ENCODE measurements at regions not wholly inside any gene's neighbourhood (a gene's known extent, or its start where the extent isn't known, plus 50 kb on each side); places are given as distances from the start of the nearest gene placed in this dataset.

DNA sequence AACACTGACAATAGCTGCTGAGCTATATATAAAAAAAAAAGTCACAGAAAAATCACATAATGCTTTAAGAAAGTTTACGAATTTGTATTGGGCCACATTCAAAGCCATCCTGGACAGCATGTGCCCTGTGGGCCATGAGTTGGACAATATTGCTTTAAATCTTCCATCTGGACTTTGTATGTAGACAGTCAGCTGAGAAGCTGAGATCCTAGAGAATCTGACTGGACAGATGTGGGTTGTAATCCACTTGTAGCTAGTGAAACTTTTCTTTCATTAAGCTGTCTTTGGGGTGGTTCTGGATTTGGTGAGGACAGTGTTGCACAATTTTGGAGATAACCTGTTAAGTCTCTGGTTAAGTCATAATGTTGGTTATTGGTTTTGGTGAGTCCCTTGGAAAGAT is 824.5 kb downstream of the CCSER2 start:
- H3K27ac Mint-ChIP-seq = no peak overlapping the region
- DNase-seq (ENCODE audit: low spot score) (no peak), ATAC-seq (no peak)
- no peak overlapping the region for H3K4me3 Mint-ChIP-seq
- no peaks in the 10 kb centered on the region for H3K27me3 Mint-ChIP-seq (ENCODE audit: low read depth)
- H3K36me3 Mint-ChIP-seq = no peaks in the 10 kb centered on the region
- ChIA-PET CTCF (interaction anchor here (2.7 kb wide), 1 partner anchor 539 kb away, joined by 9 read pairs; no protein-coding TSS in a partner anchor), POLR2A (no interaction called here)
- TF ChIP-seq RELA (CRISPR knock-in tag; IDR thresholded peaks at IDR 0.05; ENCODE audit: borderline replicate concordance) (no peak), MXD4 (CRISPR knock-in tag; IDR thresholded peaks at IDR 0.05; ENCODE audit: borderline replicate concordance) (no peak), ETV6 (CRISPR knock-in tag; IDR thresholded peaks at IDR 0.05) (no peak)
- TF ChIP-seq, protein P1, sequence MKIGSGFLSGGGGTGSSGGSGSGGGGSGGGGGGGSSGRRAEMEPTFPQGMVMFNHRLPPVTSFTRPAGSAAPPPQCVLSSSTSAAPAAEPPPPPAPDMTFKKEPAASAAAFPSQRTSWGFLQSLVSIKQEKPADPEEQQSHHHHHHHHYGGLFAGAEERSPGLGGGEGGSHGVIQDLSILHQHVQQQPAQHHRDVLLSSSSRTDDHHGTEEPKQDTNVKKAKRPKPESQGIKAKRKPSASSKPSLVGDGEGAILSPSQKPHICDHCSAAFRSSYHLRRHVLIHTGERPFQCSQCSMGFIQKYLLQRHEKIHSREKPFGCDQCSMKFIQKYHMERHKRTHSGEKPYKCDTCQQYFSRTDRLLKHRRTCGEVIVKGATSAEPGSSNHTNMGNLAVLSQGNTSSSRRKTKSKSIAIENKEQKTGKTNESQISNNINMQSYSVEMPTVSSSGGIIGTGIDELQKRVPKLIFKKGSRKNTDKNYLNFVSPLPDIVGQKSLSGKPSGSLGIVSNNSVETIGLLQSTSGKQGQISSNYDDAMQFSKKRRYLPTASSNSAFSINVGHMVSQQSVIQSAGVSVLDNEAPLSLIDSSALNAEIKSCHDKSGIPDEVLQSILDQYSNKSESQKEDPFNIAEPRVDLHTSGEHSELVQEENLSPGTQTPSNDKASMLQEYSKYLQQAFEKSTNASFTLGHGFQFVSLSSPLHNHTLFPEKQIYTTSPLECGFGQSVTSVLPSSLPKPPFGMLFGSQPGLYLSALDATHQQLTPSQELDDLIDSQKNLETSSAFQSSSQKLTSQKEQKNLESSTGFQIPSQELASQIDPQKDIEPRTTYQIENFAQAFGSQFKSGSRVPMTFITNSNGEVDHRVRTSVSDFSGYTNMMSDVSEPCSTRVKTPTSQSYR (CRISPR knock-in tag; IDR thresholded peaks at IDR 0.05) = no peak
- no peaks in the 10 kb centered on the region; the same call in 1 of the 2 replicates for H3K9me3 Mint-ChIP-seq
- peaks cover 47% of the 10 kb centered on the region for H3K4me1 Mint-ChIP-seq

DNA sequence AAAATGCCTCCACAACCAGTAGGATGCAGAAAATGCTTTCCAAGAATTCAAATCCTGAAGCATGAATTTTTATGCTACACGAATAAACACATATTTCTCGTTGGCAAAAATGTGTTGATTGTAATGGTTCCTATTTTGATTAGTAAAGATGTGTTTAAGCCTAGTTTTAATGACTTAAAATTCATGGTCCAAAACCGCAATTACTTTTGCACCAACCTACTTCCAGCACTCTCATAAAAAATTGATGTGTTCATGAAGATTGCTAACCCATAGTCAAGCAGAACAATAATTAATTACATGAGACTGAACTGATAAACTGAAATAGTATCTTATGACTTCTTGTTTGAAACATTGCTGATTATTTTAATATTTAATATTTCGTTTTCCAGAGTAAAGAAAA is 828.8 kb downstream of the CCSER2 start:
- H3K36me3 Mint-ChIP-seq = no peaks in the 10 kb centered on the region
- no peaks in the 10 kb centered on the region; the same call in 1 of the 2 replicates for H3K9me3 Mint-ChIP-seq
- no peak for DNase-seq (ENCODE audit: low spot score)
- CTCF ChIA-PET = no interaction called here
- H3K27ac Mint-ChIP-seq = no peak overlapping the region
- TF ChIP-seq, protein P1 (CRISPR knock-in tag; IDR thresholded peaks at IDR 0.05) = no peak
- TF ChIP-seq, protein P2, sequence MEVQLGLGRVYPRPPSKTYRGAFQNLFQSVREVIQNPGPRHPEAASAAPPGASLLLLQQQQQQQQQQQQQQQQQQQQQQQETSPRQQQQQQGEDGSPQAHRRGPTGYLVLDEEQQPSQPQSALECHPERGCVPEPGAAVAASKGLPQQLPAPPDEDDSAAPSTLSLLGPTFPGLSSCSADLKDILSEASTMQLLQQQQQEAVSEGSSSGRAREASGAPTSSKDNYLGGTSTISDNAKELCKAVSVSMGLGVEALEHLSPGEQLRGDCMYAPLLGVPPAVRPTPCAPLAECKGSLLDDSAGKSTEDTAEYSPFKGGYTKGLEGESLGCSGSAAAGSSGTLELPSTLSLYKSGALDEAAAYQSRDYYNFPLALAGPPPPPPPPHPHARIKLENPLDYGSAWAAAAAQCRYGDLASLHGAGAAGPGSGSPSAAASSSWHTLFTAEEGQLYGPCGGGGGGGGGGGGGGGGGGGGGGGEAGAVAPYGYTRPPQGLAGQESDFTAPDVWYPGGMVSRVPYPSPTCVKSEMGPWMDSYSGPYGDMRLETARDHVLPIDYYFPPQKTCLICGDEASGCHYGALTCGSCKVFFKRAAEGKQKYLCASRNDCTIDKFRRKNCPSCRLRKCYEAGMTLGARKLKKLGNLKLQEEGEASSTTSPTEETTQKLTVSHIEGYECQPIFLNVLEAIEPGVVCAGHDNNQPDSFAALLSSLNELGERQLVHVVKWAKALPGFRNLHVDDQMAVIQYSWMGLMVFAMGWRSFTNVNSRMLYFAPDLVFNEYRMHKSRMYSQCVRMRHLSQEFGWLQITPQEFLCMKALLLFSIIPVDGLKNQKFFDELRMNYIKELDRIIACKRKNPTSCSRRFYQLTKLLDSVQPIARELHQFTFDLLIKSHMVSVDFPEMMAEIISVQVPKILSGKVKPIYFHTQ (CRISPR knock-in tag; IDR thresholded peaks at IDR 0.05) = no peak
- TF ChIP-seq ZNF423 (CRISPR knock-in tag; IDR thresholded peaks at IDR 0.05) = no peak
- TF ChIP-seq, protein P3, sequence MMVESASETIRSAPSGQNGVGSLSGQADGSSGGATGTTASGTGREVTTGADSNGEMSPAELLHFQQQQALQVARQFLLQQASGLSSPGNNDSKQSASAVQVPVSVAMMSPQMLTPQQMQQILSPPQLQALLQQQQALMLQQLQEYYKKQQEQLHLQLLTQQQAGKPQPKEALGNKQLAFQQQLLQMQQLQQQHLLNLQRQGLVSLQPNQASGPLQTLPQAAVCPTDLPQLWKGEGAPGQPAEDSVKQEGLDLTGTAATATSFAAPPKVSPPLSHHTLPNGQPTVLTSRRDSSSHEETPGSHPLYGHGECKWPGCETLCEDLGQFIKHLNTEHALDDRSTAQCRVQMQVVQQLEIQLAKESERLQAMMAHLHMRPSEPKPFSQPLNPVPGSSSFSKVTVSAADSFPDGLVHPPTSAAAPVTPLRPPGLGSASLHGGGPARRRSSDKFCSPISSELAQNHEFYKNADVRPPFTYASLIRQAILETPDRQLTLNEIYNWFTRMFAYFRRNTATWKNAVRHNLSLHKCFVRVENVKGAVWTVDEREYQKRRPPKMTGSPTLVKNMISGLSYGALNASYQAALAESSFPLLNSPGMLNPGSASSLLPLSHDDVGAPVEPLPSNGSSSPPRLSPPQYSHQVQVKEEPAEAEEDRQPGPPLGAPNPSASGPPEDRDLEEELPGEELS (CRISPR knock-in tag; IDR thresholded peaks at IDR 0.05) = no peak
- TF ChIP-seq, protein P4, sequence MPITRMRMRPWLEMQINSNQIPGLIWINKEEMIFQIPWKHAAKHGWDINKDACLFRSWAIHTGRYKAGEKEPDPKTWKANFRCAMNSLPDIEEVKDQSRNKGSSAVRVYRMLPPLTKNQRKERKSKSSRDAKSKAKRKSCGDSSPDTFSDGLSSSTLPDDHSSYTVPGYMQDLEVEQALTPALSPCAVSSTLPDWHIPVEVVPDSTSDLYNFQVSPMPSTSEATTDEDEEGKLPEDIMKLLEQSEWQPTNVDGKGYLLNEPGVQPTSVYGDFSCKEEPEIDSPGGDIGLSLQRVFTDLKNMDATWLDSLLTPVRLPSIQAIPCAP (CRISPR knock-in tag; IDR thresholded peaks at IDR 0.05) = no peak
- TF ChIP-seq PRRX2 (CRISPR knock-in tag; IDR thresholded peaks at IDR 0.05) = no peak
- TF ChIP-seq, protein P5, sequence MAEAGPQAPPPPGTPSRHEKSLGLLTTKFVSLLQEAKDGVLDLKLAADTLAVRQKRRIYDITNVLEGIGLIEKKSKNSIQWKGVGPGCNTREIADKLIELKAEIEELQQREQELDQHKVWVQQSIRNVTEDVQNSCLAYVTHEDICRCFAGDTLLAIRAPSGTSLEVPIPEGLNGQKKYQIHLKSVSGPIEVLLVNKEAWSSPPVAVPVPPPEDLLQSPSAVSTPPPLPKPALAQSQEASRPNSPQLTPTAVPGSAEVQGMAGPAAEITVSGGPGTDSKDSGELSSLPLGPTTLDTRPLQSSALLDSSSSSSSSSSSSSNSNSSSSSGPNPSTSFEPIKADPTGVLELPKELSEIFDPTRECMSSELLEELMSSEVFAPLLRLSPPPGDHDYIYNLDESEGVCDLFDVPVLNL (CRISPR knock-in tag; IDR thresholded peaks at IDR 0.05; ENCODE audit: borderline replicate concordance, low read depth) = no peak
- TF ChIP-seq JUN (CRISPR knock-in tag; IDR thresholded peaks at IDR 0.05) = no peak
- no peak for TF ChIP-seq IRF2 (CRISPR knock-in tag; IDR thresholded peaks at IDR 0.05; ENCODE audit: borderline replicate concordance, low read depth)
- TF ChIP-seq TCF7 (CRISPR knock-in tag; IDR thresholded peaks at IDR 0.05; ENCODE audit: low read depth) = no peak
- TF ChIP-seq, protein P6, sequence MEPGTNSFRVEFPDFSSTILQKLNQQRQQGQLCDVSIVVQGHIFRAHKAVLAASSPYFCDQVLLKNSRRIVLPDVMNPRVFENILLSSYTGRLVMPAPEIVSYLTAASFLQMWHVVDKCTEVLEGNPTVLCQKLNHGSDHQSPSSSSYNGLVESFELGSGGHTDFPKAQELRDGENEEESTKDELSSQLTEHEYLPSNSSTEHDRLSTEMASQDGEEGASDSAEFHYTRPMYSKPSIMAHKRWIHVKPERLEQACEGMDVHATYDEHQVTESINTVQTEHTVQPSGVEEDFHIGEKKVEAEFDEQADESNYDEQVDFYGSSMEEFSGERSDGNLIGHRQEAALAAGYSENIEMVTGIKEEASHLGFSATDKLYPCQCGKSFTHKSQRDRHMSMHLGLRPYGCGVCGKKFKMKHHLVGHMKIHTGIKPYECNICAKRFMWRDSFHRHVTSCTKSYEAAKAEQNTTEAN (CRISPR knock-in tag; IDR thresholded peaks at IDR 0.05) = no peak
- no peak for TF ChIP-seq ZNF317 (CRISPR knock-in tag; IDR thresholded peaks at IDR 0.05; ENCODE audit: borderline replicate concordance, low read depth)
- TF ChIP-seq CREM (CRISPR knock-in tag; IDR thresholded peaks at IDR 0.05) = no peak
- TF ChIP-seq TEAD1 (CRISPR knock-in tag; IDR thresholded peaks at IDR 0.05) = no peak
- POLR2A ChIA-PET = no interaction called here
- no peak for ATAC-seq
- peaks cover 8% of the 10 kb centered on the region for H3K4me1 Mint-ChIP-seq
- no peaks in the 10 kb centered on the region for H3K27me3 Mint-ChIP-seq (ENCODE audit: low read depth)
- no peak overlapping the region for H3K4me3 Mint-ChIP-seq

Measured in WTC11 (cell line).